Urinary bladder (tissue), 3 donors: ENCODE measurements at regions not wholly inside any gene's neighbourhood (a gene's known extent, or its start where the extent isn't known, plus 50 kb on each side); places are given as distances from the start of the nearest gene placed in this dataset.

ENCODE experiments used
- DNase-seq: peaks from one replicate; pipeline ENCODE4 v3.0.0-alpha.2; 2015; ENCODE audit errors: extremely low spot score
- H3K27ac ChIP-seq: one replicate; pipeline ENCODE4 v1.5.1; 2013; ENCODE audit warnings: low read depth, mild to moderate bottlenecking, moderate library complexity
- H3K36me3 ChIP-seq: one replicate; pipeline ENCODE4 v1.6.1; 2013; ENCODE audit warnings: mild to moderate bottlenecking, moderate library complexity; ENCODE audit not compliant: insufficient read depth
- H3K4me1 ChIP-seq: one replicate; pipeline ENCODE4 v1.6.1; 2013; ENCODE audit warnings: mild to moderate bottlenecking, moderate library complexity; ENCODE audit not compliant: insufficient read depth
- H3K4me3 ChIP-seq: one replicate; pipeline ENCODE4 v1.5.1; 2013; ENCODE audit warnings: low read depth, low read length
- WGBS: extraction: QIAGEN DNeasy Blood & Tissue Kit; methylation state at CpG from one replicate; pipeline ENCODE4 v1.1.7; 2013; 5-methylcytosine and 5-hydroxymethylcytosine counted together
- donor health status: healthy with polysubstance abuse.
- donor health status: healthy.

DNA sequence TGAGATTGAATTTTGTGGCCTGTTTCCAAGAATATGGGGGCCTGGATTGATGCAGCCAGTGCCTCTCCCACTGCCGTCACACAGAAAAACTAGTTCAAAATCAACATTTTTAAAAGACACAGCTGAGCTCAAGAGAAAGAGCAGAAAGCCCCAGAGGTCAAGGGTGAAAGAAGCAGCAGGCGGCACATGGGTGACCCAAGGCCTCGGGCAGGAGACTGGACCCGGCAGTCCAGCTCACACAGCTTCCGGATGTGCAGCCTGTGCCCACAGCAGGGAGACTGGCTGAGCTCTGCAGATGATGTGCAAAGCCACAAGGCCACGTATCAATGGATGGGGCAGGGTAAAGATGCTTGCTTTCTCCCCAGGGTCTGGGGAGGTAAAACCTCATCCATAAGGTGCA, 50.4 kb upstream of the RNF32 start:
- H3K27ac ChIP-seq = no peak overlapping the region
- DNase-seq = no peak
- no peaks in the 10 kb centered on the region for H3K36me3 ChIP-seq
- H3K4me1 ChIP-seq = no peaks in the 10 kb centered on the region
- no peak overlapping the region for H3K4me3 ChIP-seq
- 61% methylated on average over 6 of the region's 6 CpGs for WGBS

DNA sequence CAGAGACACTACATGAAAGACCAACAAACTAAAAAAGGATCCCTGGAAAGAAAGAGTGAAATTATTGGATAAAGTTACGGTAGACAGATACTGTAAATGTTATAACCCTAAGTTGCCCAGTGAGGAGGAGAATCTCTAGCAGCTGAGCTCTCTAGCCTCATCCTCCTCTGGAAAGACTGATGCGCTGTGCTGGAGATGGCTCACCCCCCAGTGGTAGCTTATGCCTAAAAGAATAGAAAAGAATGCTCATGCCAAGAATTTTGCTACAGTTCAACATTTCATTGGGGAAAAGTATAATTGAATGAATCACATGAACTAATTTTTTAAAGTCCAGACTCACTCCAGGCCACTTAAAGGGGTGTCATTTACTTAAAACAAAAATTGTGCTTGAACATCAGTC, 50.8 kb upstream of the RNF32 start:
- Histone ChIP-seq H3K4me3 (no peak overlapping the region), H3K4me1 (no peaks in the 10 kb centered on the region), H3K36me3 (no peaks in the 10 kb centered on the region), H3K27ac (no peak overlapping the region)
- WGBS = 73% methylated on average over 2 of the region's 2 CpGs
- DNase-seq = no peak

DNA sequence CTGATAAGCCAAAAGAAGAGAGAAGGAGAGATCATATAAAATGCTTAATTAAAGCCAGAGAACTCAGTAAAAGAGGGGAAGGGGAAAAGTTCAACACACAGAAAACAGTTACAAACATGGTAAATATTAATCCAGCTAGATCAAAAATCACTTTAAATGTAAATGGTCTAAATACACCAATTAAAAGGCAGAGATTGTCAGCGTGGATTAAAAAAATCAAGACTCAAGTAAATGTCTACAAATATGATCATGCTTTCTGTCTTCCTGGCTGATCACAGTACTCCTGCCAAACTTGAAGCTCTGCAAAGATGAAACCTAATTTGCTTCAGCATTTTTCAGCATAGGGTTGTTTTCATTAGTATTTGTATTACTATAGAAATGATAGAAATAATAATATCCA, 54.6 kb upstream of the RNF32 start:
- Histone ChIP-seq H3K27ac (no peak overlapping the region), H3K4me3 (no peak overlapping the region), H3K4me1 (no peaks in the 10 kb centered on the region), H3K36me3 (no peaks in the 10 kb centered on the region)
- DNase-seq = no peak
- WGBS = 84% methylated on average over 1 of the region's 1 CpG

DNA sequence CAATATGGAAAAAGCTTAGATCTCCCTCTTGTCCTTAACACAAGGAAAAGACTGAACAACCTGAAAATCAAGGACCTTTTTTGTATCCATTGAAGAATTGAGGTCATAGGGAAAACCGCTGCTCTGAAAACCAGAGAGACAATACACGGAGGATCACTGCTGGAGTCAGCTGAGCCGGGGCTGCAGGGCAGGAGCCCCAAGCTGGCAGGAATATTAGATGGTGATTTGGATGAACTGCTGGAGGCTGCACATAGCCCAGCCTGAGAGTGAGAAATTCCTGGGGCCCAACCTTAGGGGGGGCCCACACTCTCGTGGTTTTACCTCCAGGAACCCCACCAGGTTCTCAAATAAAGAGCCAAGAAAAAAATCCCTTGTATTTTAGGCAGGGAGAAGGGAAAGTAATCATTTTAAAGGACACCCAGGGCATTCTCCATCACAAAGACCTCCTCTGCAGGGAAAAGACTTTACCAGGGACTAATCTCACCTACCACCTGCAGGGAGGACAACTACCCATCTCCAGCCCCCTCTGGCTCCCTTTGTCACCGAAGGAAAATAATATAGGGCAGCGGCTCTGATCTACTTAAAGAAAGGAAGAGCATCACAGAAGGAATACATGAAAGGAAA, 55.4 kb upstream of the RNF32 start:
- no peak for DNase-seq
- no peaks in the 10 kb centered on the region for H3K36me3 ChIP-seq
- WGBS = 35% methylated on average over 6 of the region's 6 CpGs
- H3K4me3 ChIP-seq = no peak overlapping the region
- H3K4me1 ChIP-seq = no peaks in the 10 kb centered on the region
- H3K27ac ChIP-seq = no peak overlapping the region

DNA sequence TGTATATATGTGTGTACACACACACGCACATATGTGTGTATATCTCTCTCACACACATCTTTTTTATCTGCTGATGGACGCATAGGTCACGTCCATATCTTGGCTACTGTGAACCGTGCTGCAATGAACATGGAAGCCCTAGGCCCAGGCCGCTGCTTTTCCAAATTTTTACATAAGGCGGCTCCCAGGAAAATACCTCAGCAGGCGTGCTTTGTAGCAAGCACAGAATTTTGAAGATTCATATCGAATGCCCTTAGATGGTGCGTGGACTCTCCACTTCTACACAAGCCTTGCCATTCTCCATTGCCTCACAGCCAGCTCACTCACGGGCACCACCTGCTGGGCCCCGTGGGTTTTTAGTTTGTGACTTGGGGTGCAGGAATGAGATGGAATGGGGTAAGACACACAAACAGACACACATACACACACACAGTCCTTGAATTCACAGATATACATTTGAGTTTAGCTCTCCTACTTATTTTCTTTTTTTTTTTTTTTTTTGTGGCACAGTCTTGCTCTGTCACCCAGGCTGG, 57.9 kb upstream of the RNF32 start:
- Histone ChIP-seq H3K4me1 (no peaks in the 10 kb centered on the region), H3K27ac (no peak overlapping the region), H3K4me3 (no peak overlapping the region), H3K36me3 (no peaks in the 10 kb centered on the region)
- no peak for DNase-seq
- 94% methylated on average over 11 of the region's 11 CpGs for WGBS

DNA sequence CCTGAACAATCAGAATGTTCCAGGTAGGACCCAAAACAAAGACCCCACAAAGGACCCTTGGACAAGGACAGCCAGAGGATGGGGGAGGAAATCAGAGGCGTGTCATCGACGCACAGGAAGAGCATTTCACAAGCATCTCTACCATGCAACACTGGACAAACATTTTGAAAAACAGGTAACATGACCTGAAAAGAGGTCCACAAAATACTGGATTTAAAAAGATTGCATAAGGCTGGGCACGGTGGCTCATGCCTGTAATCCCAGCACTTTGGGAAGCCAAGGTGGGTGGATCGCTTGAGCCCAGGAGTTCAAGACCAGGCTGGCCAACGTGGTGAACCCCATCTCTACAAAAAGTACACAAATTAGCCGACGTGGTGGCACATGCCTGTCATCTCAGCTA, 60.5 kb upstream of the RNF32 start:
- no peak for DNase-seq
- Histone ChIP-seq H3K4me1 (no peaks in the 10 kb centered on the region), H3K4me3 (no peak overlapping the region), H3K27ac (no peak overlapping the region), H3K36me3 (no peaks in the 10 kb centered on the region)
- 91% methylated on average over 8 of the region's 8 CpGs for WGBS

DNA sequence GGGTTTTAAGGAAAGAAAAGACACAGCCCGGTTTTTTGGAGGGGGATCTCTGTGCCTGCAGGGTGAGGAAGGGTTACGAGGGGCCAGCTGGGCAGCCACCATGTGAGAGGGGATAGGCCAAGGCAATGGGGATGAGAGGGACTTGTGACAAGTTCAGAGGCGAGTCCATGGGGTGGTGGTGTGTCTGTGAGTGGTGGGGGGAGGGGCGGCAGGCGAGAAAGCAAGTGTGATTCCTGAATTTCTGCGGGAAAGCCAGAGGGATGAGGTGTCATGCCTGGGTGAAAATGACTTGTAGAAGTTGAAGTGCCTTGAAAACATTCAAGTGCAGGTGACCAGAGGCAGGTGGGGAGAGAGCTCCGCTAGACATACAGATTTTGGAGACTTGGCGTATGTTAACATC, 61.0 kb upstream of the RNF32 start:
- DNase-seq = no peak
- H3K27ac ChIP-seq = no peak overlapping the region
- WGBS = 61% methylated on average over 8 of the region's 8 CpGs
- H3K4me1 ChIP-seq = no peaks in the 10 kb centered on the region
- H3K36me3 ChIP-seq = no peaks in the 10 kb centered on the region
- H3K4me3 ChIP-seq = no peak overlapping the region

DNA sequence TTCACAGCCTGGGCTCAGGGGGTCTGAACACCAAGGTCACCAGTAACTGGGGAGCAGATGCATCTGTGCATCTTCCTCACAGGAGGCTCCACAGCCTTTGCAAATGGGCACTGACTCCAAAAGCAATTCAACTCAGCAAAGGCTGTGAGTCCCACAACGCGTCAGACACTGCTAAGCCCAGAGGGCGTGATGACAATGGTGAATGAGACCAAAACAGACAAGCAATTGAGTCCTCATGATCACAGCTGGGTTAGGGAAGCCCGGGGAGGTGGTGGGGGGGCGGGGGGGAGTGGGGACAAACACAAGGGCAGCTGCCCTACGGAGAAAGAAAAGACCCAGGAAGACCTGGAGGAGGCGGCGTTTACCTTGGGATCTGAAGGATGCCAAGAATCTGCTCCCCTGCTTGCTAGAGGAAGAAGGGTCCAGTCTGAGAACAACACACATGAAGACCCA, 61.6 kb upstream of the RNF32 start:
- 46% methylated on average over 8 of the region's 8 CpGs for WGBS
- no peak for DNase-seq
- H3K36me3 ChIP-seq = no peaks in the 10 kb centered on the region
- H3K4me1 ChIP-seq = no peaks in the 10 kb centered on the region
- H3K27ac ChIP-seq = no peak overlapping the region
- H3K4me3 ChIP-seq = no peak overlapping the region

DNA sequence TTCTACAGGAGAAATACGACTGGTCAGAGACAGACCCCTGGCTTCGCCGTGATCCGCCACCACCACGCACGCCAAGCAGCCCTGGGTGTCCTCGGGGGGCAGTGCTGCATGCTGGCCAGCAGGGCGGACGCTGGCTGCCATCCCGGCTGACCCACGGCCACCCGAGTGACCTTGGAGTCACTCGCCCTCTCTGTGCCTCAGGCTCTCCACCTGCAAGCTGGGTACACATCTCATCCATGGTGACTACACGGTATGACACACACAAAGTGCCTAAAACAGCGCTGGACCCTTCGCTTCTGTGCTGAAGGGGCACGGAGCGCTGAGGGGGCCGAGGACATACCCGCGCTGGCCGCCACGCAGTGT, 62.0 kb upstream of the RNF32 start:
- H3K27ac ChIP-seq = no peak overlapping the region
- 83% methylated on average over 23 of the region's 23 CpGs for WGBS
- no peak overlapping the region for H3K4me3 ChIP-seq
- H3K4me1 ChIP-seq = no peaks in the 10 kb centered on the region
- H3K36me3 ChIP-seq = no peaks in the 10 kb centered on the region
- no peak for DNase-seq

DNA sequence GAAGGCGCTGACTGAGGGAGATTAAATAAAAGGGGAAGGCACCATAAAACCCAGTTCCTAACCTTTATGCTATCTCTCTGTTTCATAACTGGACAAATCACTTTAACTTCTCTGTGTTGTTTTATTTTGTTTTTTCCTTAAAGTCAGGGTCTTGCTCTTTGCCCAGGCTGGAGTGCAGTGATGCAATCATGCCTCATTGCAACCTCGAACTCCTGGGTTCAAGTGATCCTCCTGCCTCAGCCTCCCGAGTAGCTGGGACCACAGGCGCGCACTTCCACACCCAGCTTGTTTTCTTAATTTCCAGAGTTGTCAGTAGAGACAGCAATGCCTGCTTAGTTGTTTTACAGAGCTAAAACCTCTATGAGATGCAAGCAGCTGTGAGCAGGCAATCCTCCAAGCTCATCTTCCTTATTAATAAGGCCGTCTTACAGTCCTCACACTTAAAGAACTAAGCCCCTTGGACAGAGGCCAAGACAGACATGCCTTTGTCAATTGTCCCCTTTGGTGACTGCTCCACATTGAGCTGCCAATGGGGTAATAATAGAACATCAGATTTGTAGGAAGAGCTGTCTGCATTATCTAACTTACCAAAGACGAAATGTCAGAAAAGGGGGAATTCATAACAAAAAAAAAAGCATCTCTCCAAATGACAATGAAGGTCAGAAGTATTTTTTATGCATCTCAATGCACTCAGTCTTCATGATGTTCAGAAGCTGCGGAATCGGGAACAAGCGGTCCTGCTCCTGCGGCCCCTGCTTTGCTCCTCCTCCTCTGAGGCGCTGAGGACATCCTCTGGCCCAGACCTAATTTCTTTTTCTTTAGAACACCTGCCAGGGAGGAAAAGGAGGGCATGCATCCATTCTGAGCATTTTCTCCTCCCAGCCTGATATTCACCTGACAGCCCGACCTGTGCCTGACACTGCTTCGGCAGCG, 62.7 kb upstream of the RNF32 start:
- no peak for DNase-seq
- H3K4me3 ChIP-seq = no peak overlapping the region
- no peak overlapping the region for H3K27ac ChIP-seq
- WGBS = 82% methylated on average over 15 of the region's 15 CpGs
- no peaks in the 10 kb centered on the region for H3K4me1 ChIP-seq
- no peaks in the 10 kb centered on the region for H3K36me3 ChIP-seq

DNA sequence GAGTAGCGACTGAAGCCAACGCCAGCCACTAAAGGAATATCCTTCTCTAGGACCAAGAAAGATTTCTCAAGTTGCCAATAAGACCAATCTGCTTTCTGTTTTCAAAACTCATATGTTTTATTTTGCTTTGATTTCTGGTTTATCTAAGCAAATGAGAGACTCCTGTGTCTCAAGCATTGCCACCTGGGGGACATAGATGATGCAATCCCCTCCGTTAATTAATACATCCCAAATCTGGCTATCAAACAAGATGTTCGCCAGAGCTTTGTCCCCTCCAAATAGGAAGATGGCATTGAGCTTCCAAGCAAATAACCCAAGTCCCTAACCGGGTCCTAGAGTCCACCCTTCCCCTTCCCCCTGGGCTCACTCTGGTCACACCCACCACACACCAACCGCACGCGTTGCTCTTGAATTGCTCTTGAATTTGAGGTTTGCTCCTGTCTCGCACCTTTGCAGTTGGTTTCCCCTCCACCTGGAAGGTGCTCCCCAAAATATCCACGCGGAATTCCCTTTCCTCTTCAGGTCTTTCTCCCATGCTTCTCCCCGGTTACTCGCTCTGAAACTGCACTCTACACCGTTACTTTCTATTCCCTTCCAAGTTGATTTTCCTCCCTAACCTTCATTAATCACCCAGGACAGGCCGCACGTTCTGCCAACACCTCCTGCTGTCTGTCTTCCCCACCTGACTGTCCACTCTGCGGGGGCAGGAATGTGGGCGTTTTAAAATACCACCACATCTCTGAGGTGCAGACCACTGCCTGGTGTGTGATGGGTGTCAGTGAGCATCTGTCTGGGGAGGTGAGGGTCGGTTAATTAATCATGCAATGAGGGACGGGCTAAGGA, 64.1 kb upstream of the RNF32 start:
- Histone ChIP-seq H3K27ac (no peak overlapping the region), H3K4me1 (no peaks in the 10 kb centered on the region), H3K4me3 (no peak overlapping the region), H3K36me3 (no peaks in the 10 kb centered on the region)
- WGBS = 69% methylated on average over 20 of the region's 20 CpGs
- no peak for DNase-seq

DNA sequence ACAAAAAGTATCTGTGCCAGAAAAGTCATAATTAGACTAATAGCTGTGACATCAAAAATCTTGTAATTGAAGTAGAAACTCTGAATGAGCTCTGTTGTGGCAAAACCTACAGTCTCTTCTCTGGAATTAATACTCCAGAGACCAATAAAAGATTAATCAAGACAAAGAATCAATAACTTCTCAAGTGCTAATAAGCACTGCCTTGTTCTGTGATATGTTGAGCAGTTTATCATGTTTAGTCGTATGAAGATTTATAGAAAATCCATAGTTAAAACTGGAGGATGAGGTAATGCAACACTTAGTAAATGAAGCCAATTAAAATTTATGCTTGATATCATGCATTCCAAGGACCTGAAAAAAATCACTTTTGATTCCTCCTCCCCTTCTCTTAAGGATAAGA, 72.3 kb upstream of the RNF32 start:
- H3K27ac ChIP-seq = no peak overlapping the region
- DNase-seq = no peak
- H3K4me3 ChIP-seq = no peak overlapping the region
- no peaks in the 10 kb centered on the region for H3K36me3 ChIP-seq
- no peaks in the 10 kb centered on the region for H3K4me1 ChIP-seq
- 64% methylated on average over 1 of the region's 1 CpG for WGBS

DNA sequence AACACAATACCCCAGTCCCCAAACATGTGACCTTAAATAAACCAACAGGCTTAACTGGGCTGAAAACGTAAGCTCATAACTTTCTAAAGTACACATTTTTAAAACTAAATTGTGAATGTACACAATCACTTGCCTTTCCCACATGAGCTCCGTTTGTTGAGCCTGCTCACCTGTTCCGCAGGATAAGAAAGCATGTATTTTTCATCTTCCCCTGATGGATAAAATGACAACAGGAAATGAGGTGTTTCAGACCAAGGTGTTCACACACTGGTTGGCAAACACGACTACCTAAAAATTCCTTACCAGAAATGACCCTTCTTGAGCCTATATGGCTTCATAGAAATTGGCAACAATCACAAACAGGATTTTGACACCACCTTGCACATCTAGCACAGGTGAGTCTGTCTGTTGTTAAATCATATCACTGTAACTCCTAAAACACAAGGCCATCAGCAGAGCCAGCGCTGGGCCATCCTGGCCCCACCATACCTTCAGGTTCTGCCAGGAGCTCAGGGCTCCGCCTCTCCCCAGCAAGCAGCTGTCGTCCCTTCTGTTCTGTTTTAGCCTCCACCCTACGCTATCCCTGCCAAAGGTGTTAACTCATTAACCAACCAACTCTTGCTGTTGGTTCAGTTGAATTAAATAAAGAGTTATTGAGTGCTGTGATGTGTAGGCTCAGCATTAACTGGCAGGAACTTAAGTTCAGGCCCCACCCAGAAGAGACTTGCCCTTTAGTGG, 73.6 kb upstream of the RNF32 start:
- no peak for DNase-seq
- no peak overlapping the region for H3K4me3 ChIP-seq
- H3K27ac ChIP-seq = no peak overlapping the region
- WGBS = 73% methylated on average over 8 of the region's 8 CpGs
- H3K36me3 ChIP-seq = no peaks in the 10 kb centered on the region
- H3K4me1 ChIP-seq = no peaks in the 10 kb centered on the region
